Loucy (cell line): ENCODE measurements at regions not wholly inside any gene's neighbourhood (a gene's known extent, or its start where the extent isn't known, plus 50 kb on each side); places are given as distances from the start of the nearest gene placed in this dataset.

Experiments
- H2AFZ ChIP-seq: fragments of 200-600 bp; sonication (generic); 2 replicates; pipeline ENCODE4 v1.6.0; 2016; ENCODE audit warnings: antibody characterized with exemption, mild to moderate bottlenecking, low read length, moderate library complexity
- H3F3A ChIP-seq: fragments of 200-600 bp; 2 replicates; pipeline ENCODE4 v1.6.0; 2016; ENCODE audit warnings: antibody characterized with exemption, low read depth, mild to moderate bottlenecking
- H3K27me3 ChIP-seq: fragments of 200-600 bp; sonication (generic); 2 replicates; pipeline ENCODE4 v1.6.1; 2014; ENCODE audit warnings: low read length, mild to moderate bottlenecking; ENCODE audit not compliant: insufficient read depth, poor library complexity, severe bottlenecking
- H3K36me3 ChIP-seq: fragments of 200-600 bp; sonication (generic); 2 replicates; pipeline ENCODE4 v1.6.1; 2016; ENCODE audit warnings: low read length; ENCODE audit not compliant: insufficient read depth
- H3K4me1 ChIP-seq: fragments of 200-600 bp; sonication (generic); 2 replicates; pipeline ENCODE4 v1.5.1; 2014; ENCODE audit warnings: low read length, mild to moderate bottlenecking; ENCODE audit not compliant: insufficient read depth, poor library complexity, severe bottlenecking
- H3K4me2 ChIP-seq: fragments of 200-600 bp; sonication (generic); 2 replicates; pipeline ENCODE4 v1.6.0; 2014; ENCODE audit warnings: antibody characterized with exemption, low read length, low read depth, mild to moderate bottlenecking; ENCODE audit not compliant: poor library complexity, severe bottlenecking
- H3K4me3 ChIP-seq: fragments of 200-600 bp; sonication (generic); 2 replicates; pipeline ENCODE4 v1.5.1; 2014; ENCODE audit warnings: low read length, mild to moderate bottlenecking, mixed read lengths; ENCODE audit not compliant: poor library complexity, severe bottlenecking
- H3K79me2 ChIP-seq: fragments of 200-600 bp; sonication (generic); 2 replicates; pipeline ENCODE4 v1.6.1; 2014; ENCODE audit warnings: low read length; ENCODE audit not compliant: insufficient read depth
- H3K9ac ChIP-seq: fragments of 200-600 bp; sonication (generic); 2 replicates; pipeline ENCODE4 v1.6.0; 2014; ENCODE audit warnings: mild to moderate bottlenecking, low read depth, low read length, moderate library complexity; ENCODE audit not compliant: poor library complexity, severe bottlenecking
- H3K9me2 ChIP-seq: fragments of 200-600 bp; sonication (generic); replicated peaks from 2 replicates; pipeline ENCODE4 v1.6.1; 2016; ENCODE audit warnings: low read depth, low read length, mixed read lengths
- H3K9me3 ChIP-seq: fragments of 200-600 bp; sonication (generic); 2 replicates; pipeline ENCODE4 v1.6.1; 2014; ENCODE audit warnings: mild to moderate bottlenecking, antibody characterized with exemption, low read length, low read depth; ENCODE audit not compliant: insufficient read depth
- H4K20me1 ChIP-seq: fragments of 200-600 bp; sonication (generic); 2 replicates; pipeline ENCODE4 v1.6.0; 2014; ENCODE audit warnings: antibody characterized with exemption, low read length, mild to moderate bottlenecking; ENCODE audit not compliant: insufficient read depth, poor library complexity, severe bottlenecking
- CTCF ChIP-seq: fragments of 200-600 bp; sonication (generic); conservative IDR thresholded peaks from 2 replicates; pipeline ENCODE4 v1.5.1; 2014; ENCODE audit warnings: mild to moderate bottlenecking, antibody characterized with exemption, low read length
- EZH2phosphoT487 ChIP-seq: fragments of 200-600 bp; IDR thresholded peaks from 2 replicates; pipeline ENCODE4 v1.6.1; 2018; ENCODE audit warnings: antibody characterized with exemption, mild to moderate bottlenecking, moderate library complexity, borderline replicate concordance

- Histone ChIP-seq H3K9ac (no peak overlapping the region), H3K4me3 (no peak overlapping the region), H3K4me1 (peaks cover 8% of the 10 kb centered on the region), H3K9me3 (no peaks in the 10 kb centered on the region), H3K36me3 (no peaks in the 10 kb centered on the region), H3K79me2 (no peaks in the 10 kb centered on the region), H3K9me2 (no peaks in the 10 kb centered on the region), H3F3A (no peaks in the 10 kb centered on the region), H4K20me1 (no peaks in the 10 kb centered on the region), H3K4me2 (peak overlapping the region; percentile 22), H3K27me3 (no peaks in the 10 kb centered on the region), H2AFZ (no peak overlapping the region)
- TF ChIP-seq CTCF = no peak
- TF ChIP-seq EZH2phosphoT487 = no peak
These were observed 67.1 kb upstream of the CDH5 start for GRCh38 chr16:66299349-66299748.

- Histone ChIP-seq H3K9ac (no peak overlapping the region), H3K4me1 (peaks cover 8% of the 10 kb centered on the region), H2AFZ (no peak overlapping the region), H3K9me2 (no peaks in the 10 kb centered on the region), H3K4me2 (no peak overlapping the region), H3F3A (no peaks in the 10 kb centered on the region), H3K79me2 (no peaks in the 10 kb centered on the region), H3K27me3 (no peaks in the 10 kb centered on the region), H3K9me3 (no peaks in the 10 kb centered on the region), H3K36me3 (no peaks in the 10 kb centered on the region), H4K20me1 (no peaks in the 10 kb centered on the region), H3K4me3 (no peak overlapping the region)
- TF ChIP-seq EZH2phosphoT487 (no peak), CTCF (no peak)
These were observed 67.8 kb upstream of the CDH5 start for GRCh38 chr16:66298571-66299120.

- Histone ChIP-seq H3K4me3 (no peak overlapping the region), H2AFZ (no peak overlapping the region), H3F3A (no peaks in the 10 kb centered on the region), H3K27me3 (no peaks in the 10 kb centered on the region), H3K4me1 (peaks cover 8% of the 10 kb centered on the region), H3K79me2 (no peaks in the 10 kb centered on the region), H3K9ac (no peak overlapping the region), H3K4me2 (no peak overlapping the region), H4K20me1 (no peaks in the 10 kb centered on the region), H3K36me3 (no peaks in the 10 kb centered on the region), H3K9me3 (no peaks in the 10 kb centered on the region), H3K9me2 (no peaks in the 10 kb centered on the region)
- no peak for TF ChIP-seq CTCF
- no peak for TF ChIP-seq EZH2phosphoT487
These were observed 68.5 kb upstream of the CDH5 start for GRCh38 chr16:66298006-66298405.
